ENCODE measurements at regions not wholly inside any gene's neighbourhood (a gene's known extent, or its start where the extent isn't known, plus 50 kb on each side); places are given as distances from the start of the nearest gene placed in this dataset.
A peak's percentile ranks its signal among the peaks of the same experiment; 100 is the strongest.

DNA sequence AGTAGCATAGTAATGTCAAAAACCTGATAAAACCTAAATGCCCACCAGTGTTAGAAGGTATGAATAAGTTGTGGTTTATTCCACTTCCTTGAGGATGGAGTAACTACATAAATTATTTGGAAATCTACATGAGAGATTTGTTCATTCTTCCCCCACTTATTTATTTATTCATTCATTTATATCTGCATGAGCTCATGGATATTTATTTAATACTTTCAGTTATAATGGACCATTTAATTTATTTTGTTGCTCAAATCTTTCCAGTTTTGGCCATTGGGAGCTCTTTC, 223.8 kb upstream of the S1PR3 start:
- TF ChIP-seq CTCF (IDR thresholded peaks at IDR 0.05; ENCODE audit: borderline replicate concordance, extremely low read depth, insufficient read depth) = no peak
- Histone ChIP-seq H3K27ac (ENCODE audit: low read depth in 2 of 2, low read length in 2 of 2) (no peak overlapping the region), H3K4me1 (ENCODE audit: control insufficient read depth in 2 of 3, insufficient read depth in 2 of 3, low read depth in 1 of 3, low read length in 3 of 3) (no peaks in the 10 kb centered on the region), H3K27me3 (ENCODE audit: control insufficient read depth, insufficient read depth, low read length) (no peaks in the 10 kb centered on the region), H3K9ac (ENCODE audit: low read length in 3 of 3) (no peak overlapping the region), H3K9me3 (ENCODE audit: control insufficient read depth in 2 of 3, insufficient read depth in 1 of 3, low read length in 3 of 3) (no peaks in the 10 kb centered on the region), H3K4me3 (ENCODE audit: low read length in 3 of 3) (no peak overlapping the region), H3K36me3 (ENCODE audit: control insufficient read depth in 2 of 3, insufficient read depth in 3 of 3, low read length in 3 of 3) (no peaks in the 10 kb centered on the region)
- FAIRE-seq (no peak), DNase-seq (no peak)
- intact Hi-C loops (cut with DNase I) = no loop called here

DNA sequence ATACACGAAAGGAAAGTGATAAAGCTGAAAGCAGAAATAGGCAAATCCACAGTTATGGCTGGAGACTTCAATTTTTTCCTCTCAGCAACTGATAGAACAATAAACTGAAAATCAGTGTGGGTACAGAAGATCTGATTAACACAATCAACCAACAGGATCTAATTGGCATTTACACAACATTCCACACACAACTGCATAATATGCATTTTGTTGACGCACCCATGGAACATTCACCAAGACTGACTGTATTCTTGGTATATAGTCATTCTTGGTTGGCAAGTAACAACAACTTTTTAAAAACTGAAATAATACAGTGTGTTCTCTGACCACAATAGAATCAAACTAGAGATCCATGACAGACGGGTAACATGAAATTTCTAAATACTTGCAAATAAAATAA, 218.7 kb upstream of the S1PR3 start:
- Histone ChIP-seq H3K27ac (ENCODE audit: low read depth in 2 of 2, low read length in 2 of 2) (no peak overlapping the region), H3K27me3 (ENCODE audit: control insufficient read depth, insufficient read depth, low read length) (no peaks in the 10 kb centered on the region), H3K4me1 (ENCODE audit: control insufficient read depth in 2 of 3, insufficient read depth in 2 of 3, low read depth in 1 of 3, low read length in 3 of 3) (peaks cover 0 to 2% (median 0%) of the 10 kb centered on the region in 3 donors), H3K9me3 (ENCODE audit: control insufficient read depth in 2 of 3, insufficient read depth in 1 of 3, low read length in 3 of 3) (no peaks in the 10 kb centered on the region), H3K9ac (ENCODE audit: low read length in 3 of 3) (no peak overlapping the region), H3K4me3 (ENCODE audit: low read length in 3 of 3) (no peak overlapping the region), H3K36me3 (ENCODE audit: control insufficient read depth in 2 of 3, insufficient read depth in 3 of 3, low read length in 3 of 3) (no peaks in the 10 kb centered on the region)
- no peak for FAIRE-seq
- intact Hi-C loops (cut with DNase I) = no loop called here
- TF ChIP-seq CTCF (IDR thresholded peaks at IDR 0.05; ENCODE audit: borderline replicate concordance, extremely low read depth, insufficient read depth) = no peak
- DNase-seq = no peak

DNA sequence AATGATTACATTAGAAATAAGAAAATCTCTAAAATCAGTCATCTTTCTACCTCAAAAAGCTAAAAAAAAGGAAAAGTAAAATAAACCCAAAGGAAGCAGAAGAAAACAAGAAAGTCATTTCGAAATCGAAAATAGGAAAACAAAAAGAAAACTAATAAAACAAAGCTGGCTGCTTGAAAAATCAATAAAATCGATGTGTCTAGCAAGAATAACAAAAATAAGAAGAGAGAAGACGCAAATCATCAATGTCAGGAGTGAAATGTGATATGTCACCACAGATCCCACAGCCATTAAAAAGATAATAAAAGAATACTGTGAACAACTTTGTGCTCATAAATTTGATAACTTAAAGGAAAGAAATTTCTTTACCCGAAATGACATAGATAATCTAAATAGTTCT, 218.1 kb upstream of the S1PR3 start:
- TF ChIP-seq CTCF (IDR thresholded peaks at IDR 0.05; ENCODE audit: borderline replicate concordance, extremely low read depth, insufficient read depth) = no peak
- Histone ChIP-seq H3K9me3 (ENCODE audit: control insufficient read depth in 2 of 3, insufficient read depth in 1 of 3, low read length in 3 of 3) (no peaks in the 10 kb centered on the region), H3K36me3 (ENCODE audit: control insufficient read depth in 2 of 3, insufficient read depth in 3 of 3, low read length in 3 of 3) (no peaks in the 10 kb centered on the region), H3K4me1 (ENCODE audit: control insufficient read depth in 2 of 3, insufficient read depth in 2 of 3, low read depth in 1 of 3, low read length in 3 of 3) (peaks cover 0 to 4% (median 0%) of the 10 kb centered on the region in 3 donors), H3K9ac (ENCODE audit: low read length in 3 of 3) (no peak overlapping the region), H3K27ac (ENCODE audit: low read depth in 2 of 2, low read length in 2 of 2) (no peak overlapping the region), H3K27me3 (ENCODE audit: control insufficient read depth, insufficient read depth, low read length) (no peaks in the 10 kb centered on the region), H3K4me3 (ENCODE audit: low read length in 3 of 3) (no peak overlapping the region)
- intact Hi-C loops (cut with DNase I) = no loop called here
- FAIRE-seq = no peak
- no peak for DNase-seq

GRCh38 chr9:88773627-88774244, 217.5 kb upstream of the S1PR3 start:
- Histone ChIP-seq H3K36me3 (ENCODE audit: control insufficient read depth in 2 of 3, insufficient read depth in 3 of 3, low read length in 3 of 3) (no peaks in the 10 kb centered on the region), H3K9ac (ENCODE audit: low read length in 3 of 3) (no peak overlapping the region), H3K4me1 (ENCODE audit: control insufficient read depth in 2 of 3, insufficient read depth in 2 of 3, low read depth in 1 of 3, low read length in 3 of 3) (peaks cover 0 to 5% (median 0%) of the 10 kb centered on the region in 3 donors), H3K27me3 (ENCODE audit: control insufficient read depth, insufficient read depth, low read length) (no peaks in the 10 kb centered on the region), H3K9me3 (ENCODE audit: control insufficient read depth in 2 of 3, insufficient read depth in 1 of 3, low read length in 3 of 3) (no peaks in the 10 kb centered on the region), H3K27ac (ENCODE audit: low read depth in 2 of 2, low read length in 2 of 2) (no peak overlapping the region), H3K4me3 (ENCODE audit: low read length in 3 of 3) (no peak overlapping the region)
- peak in 2 of 5 donors; percentile 50 to 70 for DNase-seq
- FAIRE-seq = no peak
- intact Hi-C loops (cut with DNase I) = no loop called here
- no peak for TF ChIP-seq CTCF (IDR thresholded peaks at IDR 0.05; ENCODE audit: borderline replicate concordance, extremely low read depth, insufficient read depth)
